HEK293T (cell line): ENCODE measurements at regions not wholly inside any gene's neighbourhood (a gene's known extent, or its start where the extent isn't known, plus 50 kb on each side); places are given as distances from the start of the nearest gene placed in this dataset.

Experiments
- CTCF ChIA-PET: fragments of 350-600 bp; formaldehyde crosslinking; extraction: SDS; loops from one replicate; lab custom pipeline; 2021; ENCODE audit warnings: antibody characterized with exemption, inconsistent platforms; lab: Yijun Ruan, JAX
- POLR2A ChIA-PET: fragments of 350-600 bp; formaldehyde crosslinking; extraction: SDS; loops from one replicate; lab custom pipeline; 2020; ENCODE audit warnings: antibody characterized with exemption, inconsistent platforms; lab: Yijun Ruan, JAX
- DNase-seq: peaks from one replicate; pipeline ENCODE4 v3.0.0; 2012; ENCODE audit warnings: mixed read lengths; ENCODE audit errors: extremely low spot score
- ARNT ChIP-seq: fragments of 450-650 bp; IDR thresholded peaks from 2 replicates; pipeline ENCODE4 v1.6.1; 2017; ENCODE audit warnings: mild to moderate bottlenecking
- BHLHE40 ChIP-seq: fragments of 450-650 bp; IDR thresholded peaks from 2 replicates; pipeline ENCODE4 v1.6.1; 2016; ENCODE audit warnings: mild to moderate bottlenecking, moderate library complexity, borderline replicate concordance
- CTBP1 ChIP-seq: fragments of 450-650 bp; IDR thresholded peaks from 2 replicates; pipeline ENCODE4 v1.6.1; 2016; ENCODE audit warnings: borderline replicate concordance
- ELF4 ChIP-seq: fragments of 450-650 bp; IDR thresholded peaks from 2 replicates; pipeline ENCODE4 v1.6.1; 2017; ENCODE audit warnings: antibody characterized with exemption
- FOXA1 ChIP-seq: fragments of 450-650 bp; IDR thresholded peaks from 2 replicates; pipeline ENCODE4 v1.6.1; 2016; ENCODE audit warnings: mild to moderate bottlenecking
- FOXK2 ChIP-seq: fragments of 450-650 bp; IDR thresholded peaks from 2 replicates; pipeline ENCODE4 v1.6.1; 2016; ENCODE audit warnings: mild to moderate bottlenecking
- FOXM1 ChIP-seq: fragments of 450-650 bp; IDR thresholded peaks from 2 replicates; pipeline ENCODE4 v1.6.1; 2017; ENCODE audit warnings: mild to moderate bottlenecking, borderline replicate concordance
- HDGF ChIP-seq: fragments of 450-650 bp; IDR thresholded peaks from 2 replicates; pipeline ENCODE4 v1.6.1; 2017; ENCODE audit warnings: antibody characterized with exemption, borderline replicate concordance
- L3MBTL2 ChIP-seq: fragments of 450-650 bp; conservative IDR thresholded peaks from 2 replicates; pipeline ENCODE4 v1.6.1; 2016; ENCODE audit warnings: mild to moderate bottlenecking
- LEF1 ChIP-seq: fragments of 450-650 bp; IDR thresholded peaks from 2 replicates; pipeline ENCODE4 v1.6.1; 2017; ENCODE audit warnings: mild to moderate bottlenecking, borderline replicate concordance
- NFRKB ChIP-seq: fragments of 450-650 bp; IDR thresholded peaks from 2 replicates; pipeline ENCODE4 v1.6.1; 2016; ENCODE audit warnings: mild to moderate bottlenecking, moderate library complexity
- SP1 ChIP-seq: fragments of 450-650 bp; IDR thresholded peaks from 2 replicates; pipeline ENCODE4 v1.6.1; 2017
- SUZ12 ChIP-seq: fragments of 450-650 bp; IDR thresholded peaks from 2 replicates; pipeline ENCODE4 v1.6.1; 2016; ENCODE audit warnings: mild to moderate bottlenecking
- TARDBP ChIP-seq: fragments of 450-650 bp; IDR thresholded peaks from 2 replicates; pipeline ENCODE4 v1.6.1; 2016
- ZNF384 ChIP-seq: fragments of 450-650 bp; IDR thresholded peaks from 2 replicates; pipeline ENCODE4 v1.6.1; 2016
- TF ChIP-seq, protein P1 (sequence below): fragments of 450-650 bp; IDR thresholded peaks from 2 replicates; pipeline ENCODE4 v1.6.1; 2016

DNA sequence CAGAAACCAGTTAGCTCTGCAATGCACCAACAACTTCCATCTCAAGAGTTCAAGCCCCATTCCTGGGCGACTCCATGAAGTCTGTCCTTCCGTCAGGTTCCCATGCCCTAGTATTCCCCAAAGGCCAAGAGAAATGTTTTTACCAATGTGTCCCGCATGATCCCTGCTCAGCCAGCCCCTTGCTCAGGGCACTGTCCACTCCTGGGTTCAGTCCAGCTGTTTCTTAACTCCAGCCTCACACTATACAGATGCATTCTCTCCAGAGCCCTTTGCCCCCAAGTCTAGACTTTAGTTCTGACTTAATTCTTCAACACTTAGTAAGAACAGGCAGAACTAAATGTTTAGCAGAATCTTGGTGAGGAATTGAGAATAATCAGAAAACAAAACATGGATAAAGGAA is 497.5 kb downstream of the SOX6 start:
- ChIA-PET POLR2A (no interaction called here), CTCF (no interaction called here)
- DNase-seq, result no peak
- no peak for TF ChIP-seq FOXK2
- no peak for TF ChIP-seq SUZ12

DNA sequence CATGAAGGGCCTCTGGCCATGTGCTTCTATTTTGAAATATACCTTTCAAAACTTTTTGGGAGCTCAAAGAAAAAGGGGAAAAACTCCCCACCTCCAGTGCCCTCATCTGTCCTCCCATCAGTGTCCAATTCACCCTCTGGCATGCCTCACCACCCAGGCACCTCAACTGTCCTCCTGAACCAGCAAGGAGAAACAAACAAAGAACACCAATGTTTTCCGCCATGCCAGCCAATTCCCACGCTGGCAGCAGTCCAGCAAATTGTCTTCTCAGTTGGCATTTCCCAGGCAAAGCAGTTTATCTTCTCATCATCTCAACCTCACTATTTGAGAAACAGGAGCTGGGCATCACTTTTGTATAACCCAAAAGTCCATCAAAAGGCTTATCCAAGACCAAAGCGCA is 496.9 kb downstream of the SOX6 start:
- DNase-seq, result no peak
- TF ChIP-seq FOXK2 (no peak), SP1 (no peak), ARNT (no peak), SUZ12 (no peak), ELF4 (no peak), NFRKB (no peak), ZNF384 (no peak), CTBP1 (no peak), FOXA1 (no peak), FOXM1 (no peak), HDGF (no peak), L3MBTL2 (no peak), LEF1 (no peak), BHLHE40 (no peak), TARDBP (no peak)
- TF ChIP-seq, protein P1, sequence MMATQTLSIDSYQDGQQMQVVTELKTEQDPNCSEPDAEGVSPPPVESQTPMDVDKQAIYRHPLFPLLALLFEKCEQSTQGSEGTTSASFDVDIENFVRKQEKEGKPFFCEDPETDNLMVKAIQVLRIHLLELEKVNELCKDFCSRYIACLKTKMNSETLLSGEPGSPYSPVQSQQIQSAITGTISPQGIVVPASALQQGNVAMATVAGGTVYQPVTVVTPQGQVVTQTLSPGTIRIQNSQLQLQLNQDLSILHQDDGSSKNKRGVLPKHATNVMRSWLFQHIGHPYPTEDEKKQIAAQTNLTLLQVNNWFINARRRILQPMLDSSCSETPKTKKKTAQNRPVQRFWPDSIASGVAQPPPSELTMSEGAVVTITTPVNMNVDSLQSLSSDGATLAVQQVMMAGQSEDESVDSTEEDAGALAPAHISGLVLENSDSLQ, result no peak
- ChIA-PET CTCF (no interaction called here), POLR2A (no interaction called here)

DNA sequence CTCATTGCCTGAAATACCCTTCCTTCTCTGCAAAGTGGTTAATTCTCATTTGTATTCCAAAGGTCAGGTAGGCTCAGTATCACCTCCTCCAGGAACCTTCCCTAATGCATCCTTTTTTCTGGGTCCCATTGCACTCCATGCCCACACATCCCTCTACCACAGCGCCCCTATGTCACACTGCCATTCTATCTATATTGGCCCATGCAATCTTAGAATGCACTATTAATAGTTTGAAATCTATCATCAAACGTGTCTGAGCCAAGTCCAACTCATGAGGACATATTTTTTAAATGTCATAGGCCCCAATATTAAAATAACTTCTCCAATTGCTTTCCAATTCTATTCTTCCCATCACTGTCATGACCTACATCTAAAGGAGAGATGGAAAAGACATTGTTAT is 495.1 kb downstream of the SOX6 start:
- POLR2A ChIA-PET, result no interaction called here
- CTCF ChIA-PET, result no interaction called here
- TF ChIP-seq FOXM1, result no peak
- no peak for TF ChIP-seq TARDBP
- no peak for TF ChIP-seq L3MBTL2
- TF ChIP-seq SP1, result no peak
- TF ChIP-seq, protein P1, result no peak
- TF ChIP-seq ZNF384, result no peak
- no peak for TF ChIP-seq SUZ12
- TF ChIP-seq ELF4, result no peak
- TF ChIP-seq FOXK2, result no peak
- TF ChIP-seq HDGF, result no peak
- no peak for TF ChIP-seq ARNT
- no peak for TF ChIP-seq NFRKB
- TF ChIP-seq FOXA1, result no peak
- no peak for TF ChIP-seq CTBP1
- TF ChIP-seq BHLHE40, result no peak
- no peak for TF ChIP-seq LEF1
- no peak for DNase-seq

DNA sequence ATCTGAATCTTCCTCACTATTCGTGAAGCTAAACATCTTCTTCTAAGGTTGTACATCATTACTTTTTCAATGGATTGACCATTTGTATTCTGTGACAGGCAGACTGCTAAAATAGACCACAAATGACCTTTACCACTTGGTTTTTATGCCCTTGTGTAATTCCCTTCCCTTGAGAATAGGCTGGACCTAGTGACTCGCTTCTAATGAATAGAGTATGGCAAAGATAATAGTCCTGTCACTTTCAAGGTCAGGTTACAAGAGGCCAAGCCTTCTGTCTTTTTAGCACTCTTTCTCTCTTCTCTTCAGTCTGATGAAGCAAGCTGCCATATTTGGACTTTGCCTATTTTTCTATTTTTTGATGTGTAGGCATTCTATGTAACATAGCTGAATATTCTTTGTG is 492.9 kb downstream of the SOX6 start:
- ChIA-PET CTCF (no interaction called here), POLR2A (interaction anchor here (0.6 kb wide), 1 partner anchor 16 kb away, joined by 4 read pairs; no protein-coding TSS in a partner anchor)
- TF ChIP-seq, protein P1, result no peak
- TF ChIP-seq L3MBTL2 (no peak), ARNT (no peak), FOXM1 (no peak), TARDBP (no peak), NFRKB (no peak), SUZ12 (no peak), BHLHE40 (no peak), SP1 (no peak), ZNF384 (no peak), HDGF (no peak), CTBP1 (no peak), LEF1 (no peak), FOXK2 (no peak)
- no peak for DNase-seq

DNA sequence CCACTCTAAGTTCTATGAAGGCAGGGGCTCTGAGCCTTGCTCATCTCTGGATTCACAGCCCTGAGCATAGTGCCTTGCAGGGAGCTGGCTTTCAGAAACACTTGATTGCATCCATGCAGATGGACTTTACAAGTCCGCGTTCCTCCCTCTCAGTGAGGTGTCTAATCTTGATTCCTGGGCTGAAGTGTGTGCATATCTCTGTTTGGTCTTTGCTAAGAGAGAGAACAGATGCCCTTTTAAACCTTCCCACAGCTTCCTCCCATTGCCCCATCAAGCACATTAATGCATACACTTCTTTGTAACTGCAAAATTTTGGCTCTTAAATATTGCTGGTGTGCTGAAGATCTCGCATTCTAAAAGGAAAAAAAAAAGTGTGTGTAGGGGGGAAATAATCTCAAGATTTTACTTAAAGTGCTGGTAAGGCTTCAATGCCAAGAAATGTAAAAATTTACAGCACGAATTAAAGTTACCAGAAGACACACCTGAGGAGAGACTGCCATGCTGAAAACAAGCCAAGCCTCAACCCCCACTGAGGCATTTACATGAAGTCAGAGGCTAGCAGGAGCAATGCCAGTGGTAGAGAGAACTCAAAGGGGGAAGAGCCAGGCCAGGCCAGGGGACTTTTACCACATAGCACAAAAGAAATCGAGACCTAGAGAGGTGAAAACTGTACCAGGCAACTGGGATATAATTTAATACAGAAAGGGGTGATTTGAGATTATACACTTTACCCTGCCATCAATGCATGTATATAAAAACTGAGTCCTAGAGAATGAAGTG is 492.1 kb downstream of the SOX6 start:
- ChIA-PET POLR2A (no interaction called here), CTCF (no interaction called here)
- TF ChIP-seq FOXA1, result no peak
- TF ChIP-seq L3MBTL2, result no peak
- no peak for TF ChIP-seq FOXM1
- no peak for TF ChIP-seq CTBP1
- TF ChIP-seq HDGF, result no peak
- TF ChIP-seq TARDBP, result no peak
- no peak for TF ChIP-seq FOXK2
- TF ChIP-seq NFRKB, result no peak
- no peak for TF ChIP-seq ARNT
- no peak for DNase-seq

DNA sequence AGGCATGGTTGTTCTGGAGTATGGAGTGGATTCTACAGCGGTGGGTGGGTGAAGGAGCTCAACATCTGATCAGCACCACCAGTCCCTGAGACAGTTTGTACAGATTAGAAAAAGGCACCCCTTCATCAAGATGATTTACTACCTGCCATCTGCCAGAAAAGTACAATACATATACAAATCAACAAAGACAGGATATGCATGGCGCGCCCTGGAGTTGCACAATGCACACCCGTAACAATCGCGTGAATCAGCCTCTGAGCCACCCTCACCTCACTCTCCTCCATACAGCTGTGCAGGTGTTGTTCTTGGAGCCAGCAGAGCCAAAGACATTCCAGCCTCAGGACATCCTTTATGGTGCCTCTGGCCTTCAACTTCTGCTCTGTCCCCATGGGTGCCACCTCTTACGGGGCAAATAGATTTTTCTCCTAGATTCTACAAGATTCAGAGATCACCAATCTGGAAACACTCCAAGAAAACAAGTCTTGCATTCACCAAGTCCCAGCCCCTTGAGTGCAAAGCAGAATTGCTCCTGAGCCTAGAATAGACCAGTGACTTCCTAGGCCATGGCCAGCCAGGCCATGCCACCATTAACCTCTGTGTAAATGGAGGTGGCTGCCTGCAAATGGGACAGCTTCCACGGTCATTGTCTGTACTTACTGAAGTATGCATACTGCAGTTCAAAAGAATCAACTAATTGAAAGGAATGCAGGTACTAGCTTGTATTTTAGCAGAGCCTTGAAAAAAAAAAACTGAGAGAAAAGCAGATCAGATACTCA is 490.9 kb downstream of the SOX6 start:
- CTCF ChIA-PET, result no interaction called here
- DNase-seq, result no peak
- POLR2A ChIA-PET, result no interaction called here
- no peak for TF ChIP-seq FOXM1
- no peak for TF ChIP-seq FOXA1
- TF ChIP-seq L3MBTL2, result no peak
- TF ChIP-seq FOXK2, result no peak
- TF ChIP-seq, protein P1, result no peak
